COR-L47 (cell line): ENCODE measurements at regions not wholly inside any gene's neighbourhood (a gene's known extent, or its start where the extent isn't known, plus 50 kb on each side); places are given as distances from the start of the nearest gene placed in this dataset.
"Not testable (repeated sequence)": the region's sequence is repeated elsewhere in the genome, so short reads cannot be mapped to it uniquely, and the experiment has no call there.

ENCODE experiments used
- DNase-seq: peaks from one replicate; lab custom pipeline; 2025; lab: John Stamatoyannopoulos, UW

DNA sequence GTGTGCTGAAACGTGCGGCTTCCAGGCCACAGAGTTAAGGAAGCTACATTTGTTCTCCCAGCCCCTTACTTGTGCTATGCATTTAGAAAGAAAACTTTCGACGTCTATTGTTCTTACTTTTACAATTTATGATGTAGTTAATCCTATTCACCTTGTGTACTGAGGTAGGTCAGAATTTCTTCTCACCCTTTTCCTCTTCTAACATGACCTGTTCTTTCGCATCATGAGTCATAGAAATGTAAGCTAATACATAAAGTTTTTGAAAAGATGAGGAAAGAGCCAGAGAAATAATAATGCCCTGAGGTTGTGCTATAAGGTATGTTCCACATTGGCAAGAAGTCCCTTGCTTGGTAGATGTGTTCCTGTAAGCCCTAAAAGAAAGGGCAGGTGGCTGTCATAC lies 298.3 kb downstream of the TRIML1 start:
- DNase-seq, result no peak

- DNase-seq, result peak; percentile 76
Observed at GRCh38 chr4:188438391-188438824, 299.2 kb downstream of the TRIML1 start.

DNA sequence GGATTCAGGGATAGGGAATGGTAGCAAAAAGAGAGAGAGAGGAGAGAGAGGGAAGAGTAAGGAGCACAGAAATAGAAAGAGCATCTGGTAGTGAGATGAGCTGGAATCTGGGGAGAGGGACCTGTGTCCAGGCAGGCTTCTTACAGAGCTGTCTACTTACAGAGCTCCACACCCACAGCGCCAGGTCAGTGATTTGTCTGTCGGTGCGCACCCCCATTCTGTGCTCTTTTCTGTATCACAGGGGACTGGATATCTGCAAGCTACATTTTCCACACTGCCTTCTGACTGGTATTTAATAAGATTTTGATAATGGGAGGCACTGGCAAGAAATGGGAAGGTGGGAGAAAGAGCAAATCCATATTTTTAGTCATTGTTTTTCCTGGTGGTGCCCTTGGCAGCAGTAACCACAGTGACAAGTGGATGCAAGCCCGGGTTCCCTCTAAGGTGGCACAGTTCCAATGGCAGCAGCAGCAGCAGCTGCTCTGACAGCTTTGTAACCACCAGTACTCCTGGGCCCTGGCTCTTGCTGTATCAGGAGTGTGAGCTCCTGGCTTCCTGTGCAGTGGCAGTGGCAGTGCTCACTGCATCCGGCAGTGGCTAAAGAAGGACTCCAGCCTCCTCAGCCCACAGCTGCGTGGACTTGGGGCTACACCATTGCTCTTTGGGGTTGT lies 300.5 kb downstream of the TRIML1 start:
- peak; percentile 91 for DNase-seq

DNA sequence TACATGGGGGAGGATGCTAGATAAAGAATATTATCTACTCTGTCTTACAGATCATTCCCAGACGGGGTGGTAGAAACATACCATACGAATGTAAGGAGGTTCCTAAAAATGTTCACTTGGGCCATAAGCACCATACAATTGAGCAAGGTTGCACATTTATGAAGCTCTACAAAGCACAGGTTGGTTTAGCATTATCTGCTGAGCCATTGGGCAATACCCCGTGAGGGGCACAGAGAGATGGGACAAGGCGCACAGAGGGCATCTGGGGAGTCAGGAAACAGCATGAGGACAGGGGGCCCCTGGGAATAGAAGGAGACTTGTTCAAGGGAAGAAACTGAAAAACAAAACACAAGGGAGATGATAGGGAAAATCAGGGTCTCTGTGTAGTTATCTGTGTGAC lies 305.3 kb downstream of the TRIML1 start:
- DNase-seq, result no peak

GRCh38 chr4:188448996-188449395 lies 309.8 kb downstream of the TRIML1 start:
- not testable (repeated sequence) for DNase-seq

- no peak for DNase-seq
Observed at GRCh38 chr4:188450571-188450970, 311.3 kb downstream of the TRIML1 start.

GRCh38 chr4:188452097-188452496 lies 312.9 kb downstream of the TRIML1 start:
- DNase-seq, result no peak

GRCh38 chr4:188454575-188454974 lies 315.3 kb downstream of the TRIML1 start:
- no peak for DNase-seq

GRCh38 chr4:188455062-188455752 lies 316.0 kb downstream of the TRIML1 start:
- DNase-seq, result no peak

DNA sequence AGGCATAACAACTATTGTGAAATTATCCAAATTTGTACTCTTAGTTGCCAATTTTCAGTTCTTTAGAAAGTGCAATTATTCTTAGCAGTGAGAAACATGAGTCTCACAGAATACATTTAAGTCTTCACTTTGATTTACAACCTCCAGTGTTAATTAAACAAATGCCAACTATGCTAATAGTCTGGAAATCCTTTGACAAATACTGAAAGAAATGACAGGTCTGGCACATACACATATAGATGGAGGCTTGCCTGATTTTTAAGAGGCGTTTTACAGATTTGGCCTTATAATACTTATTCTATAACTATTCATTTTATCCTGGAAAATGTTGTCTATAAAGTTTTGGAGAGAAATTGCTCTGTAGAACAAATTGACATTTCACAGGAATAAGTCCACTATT lies 320.1 kb downstream of the TRIML1 start:
- DNase-seq, result peak; percentile 2

GRCh38 chr4:188463909-188464308 lies 324.7 kb downstream of the TRIML1 start:
- DNase-seq, result no peak

GRCh38 chr4:188466001-188466400 lies 326.8 kb downstream of the TRIML1 start:
- DNase-seq, result no peak

DNA sequence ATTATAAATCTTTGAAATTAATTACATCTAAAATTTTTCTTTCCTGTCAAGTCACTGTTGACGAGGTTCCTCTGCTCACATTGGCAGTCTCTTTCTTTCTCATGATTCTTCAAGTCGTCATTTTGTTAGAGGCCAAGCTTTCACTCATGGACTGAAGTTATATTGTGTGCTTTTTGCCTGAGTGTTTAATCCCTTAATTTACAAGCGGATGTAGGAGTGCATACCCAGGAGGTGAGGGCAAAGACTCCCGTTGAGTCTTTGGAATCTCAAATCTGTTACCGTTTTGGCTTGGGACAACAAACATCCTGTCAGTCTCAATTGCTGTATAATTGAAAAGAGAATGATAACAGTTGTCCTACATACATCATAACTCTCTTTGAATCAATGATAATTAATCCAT lies 345.0 kb downstream of the TRIML1 start:
- no peak for DNase-seq

DNA sequence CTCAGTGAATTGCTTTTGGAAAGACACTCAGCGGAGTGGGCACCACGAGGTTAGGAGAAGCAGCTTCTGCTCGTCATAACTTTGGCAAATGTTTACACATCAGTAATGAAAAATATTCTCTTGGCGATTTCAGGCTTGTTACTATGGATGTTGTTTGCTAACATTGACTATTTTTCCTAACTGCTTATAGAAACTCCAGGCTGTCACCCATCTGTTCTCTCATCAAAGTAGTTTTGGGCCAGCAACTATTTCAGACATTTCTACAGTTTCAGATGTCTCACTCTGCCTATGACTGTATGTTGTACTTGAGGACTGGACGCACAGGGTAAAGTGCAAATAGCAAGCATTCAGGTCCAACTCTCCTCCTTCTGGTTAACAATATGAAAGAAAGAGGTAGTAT lies 346.7 kb downstream of the TRIML1 start:
- no peak for DNase-seq

- DNase-seq, result no peak
Observed at GRCh38 chr4:188492886-188493285, 353.6 kb downstream of the TRIML1 start.

DNA sequence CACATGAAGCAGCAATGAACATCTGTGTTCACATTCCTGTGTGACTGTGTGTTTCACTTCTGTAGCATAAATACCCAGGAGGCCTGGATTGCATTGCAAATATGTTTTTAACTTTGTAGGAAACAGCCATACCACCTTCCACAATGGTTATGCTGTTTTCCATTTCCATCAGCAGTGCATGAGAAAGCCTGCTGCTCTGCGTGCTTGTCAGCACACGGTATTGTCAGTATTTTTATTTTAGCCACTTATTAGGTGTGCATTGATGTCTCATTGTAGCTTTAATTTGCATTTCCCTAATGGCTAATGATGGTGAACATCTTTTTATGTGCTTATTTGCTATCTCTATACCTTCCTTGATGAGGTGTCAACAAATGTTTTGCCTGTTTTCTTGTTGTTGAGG lies 355.9 kb downstream of the TRIML1 start:
- no peak for DNase-seq

DNA sequence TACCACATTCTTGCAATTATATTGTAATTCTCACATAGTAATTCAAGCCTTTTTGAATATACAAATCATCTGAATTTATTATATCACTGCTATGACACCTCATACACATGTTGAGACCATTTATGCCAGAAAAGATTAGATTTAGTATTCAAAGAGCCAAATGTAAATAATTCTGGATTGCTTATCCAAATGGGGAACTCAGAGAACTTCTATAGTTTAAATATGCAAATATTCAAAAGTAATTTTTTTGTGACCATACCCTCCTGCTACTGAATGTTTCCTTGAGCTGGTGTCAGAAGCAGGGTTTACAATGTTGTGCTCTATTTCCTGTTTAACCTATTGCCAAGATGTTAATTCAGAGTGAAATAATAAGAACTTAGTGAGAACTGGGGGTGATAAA lies 372.2 kb downstream of the TRIML1 start:
- no peak for DNase-seq

DNA sequence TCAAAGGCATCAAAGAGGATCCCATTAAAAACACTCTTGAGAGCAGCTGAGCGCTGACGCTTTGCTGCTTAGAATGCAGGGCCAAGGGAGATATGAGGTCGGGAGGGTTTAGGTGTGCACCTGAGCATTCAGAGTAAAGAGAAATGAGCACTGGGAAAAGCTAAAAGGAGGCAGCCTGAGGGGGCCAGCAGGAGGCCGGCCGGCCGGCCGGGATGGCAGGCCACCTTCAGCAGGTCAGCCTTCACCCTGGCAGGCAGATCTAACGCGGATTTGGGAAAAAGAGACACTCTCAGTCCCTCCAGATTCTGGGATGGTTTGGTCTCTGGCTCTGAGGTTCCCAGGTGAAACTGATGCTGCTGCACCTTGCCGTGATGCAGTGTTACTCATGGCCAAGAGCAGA lies 393.5 kb downstream of the TRIML1 start:
- no peak for DNase-seq

DNA sequence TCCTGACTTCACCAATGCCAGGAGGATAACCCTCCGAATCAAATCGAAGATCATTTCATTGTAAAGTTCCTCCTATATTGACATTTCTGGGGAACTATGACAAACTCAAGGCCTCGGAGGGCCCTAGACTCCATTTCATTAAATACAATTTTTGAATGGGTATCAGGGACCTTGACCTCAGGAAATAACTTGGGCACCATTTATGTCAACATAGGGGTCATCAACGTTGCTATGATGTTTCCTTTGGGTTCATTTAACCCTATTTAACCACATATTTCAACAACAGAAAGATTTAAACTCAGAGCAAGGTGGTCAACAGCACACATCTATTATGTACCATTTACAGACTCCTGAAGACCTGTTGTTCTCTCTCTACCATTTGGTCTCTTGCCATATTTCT lies 395.1 kb downstream of the TRIML1 start:
- no peak for DNase-seq

GRCh38 chr4:188534917-188535316 lies 395.7 kb downstream of the TRIML1 start:
- no peak for DNase-seq

DNA sequence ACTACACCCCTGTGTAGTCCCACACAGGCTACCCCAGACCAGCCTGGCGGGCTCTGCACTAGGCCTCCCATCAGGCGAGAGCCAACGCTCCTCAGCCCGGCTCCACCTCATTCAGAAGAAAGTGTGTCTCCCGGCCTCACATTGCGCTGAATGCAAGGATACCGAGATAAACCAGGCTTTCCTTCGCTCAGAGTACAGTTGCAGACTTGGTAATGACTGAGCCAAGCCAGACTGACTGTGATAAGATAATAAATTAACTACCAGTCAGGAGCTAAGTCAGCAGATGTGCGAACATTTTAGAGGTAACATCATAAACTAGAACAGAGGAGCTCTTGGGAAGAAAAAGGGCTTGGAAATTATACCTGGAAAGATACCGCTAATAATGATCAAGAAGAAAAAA lies 397.6 kb downstream of the TRIML1 start:
- no peak for DNase-seq

DNA sequence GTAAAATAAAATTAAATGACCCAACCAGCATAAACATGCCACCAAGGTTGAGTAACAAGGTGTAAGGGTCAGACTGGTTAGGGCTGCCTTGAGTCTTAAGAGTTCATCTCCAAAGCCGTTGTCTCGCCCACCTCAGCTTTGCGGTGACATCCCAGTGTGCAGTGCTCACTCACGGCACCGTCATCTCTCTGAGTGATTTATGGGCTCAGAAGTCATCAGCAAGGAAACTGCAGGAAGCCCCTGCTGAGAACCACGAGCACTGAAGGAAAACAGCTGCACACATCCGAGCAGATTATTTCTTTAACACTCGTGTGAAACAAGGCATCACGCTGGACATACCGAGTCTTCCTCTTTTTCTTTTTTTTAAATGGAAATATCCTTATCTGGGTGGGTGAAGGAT lies 411.1 kb downstream of the TRIML1 start:
- DNase-seq, result no peak

DNA sequence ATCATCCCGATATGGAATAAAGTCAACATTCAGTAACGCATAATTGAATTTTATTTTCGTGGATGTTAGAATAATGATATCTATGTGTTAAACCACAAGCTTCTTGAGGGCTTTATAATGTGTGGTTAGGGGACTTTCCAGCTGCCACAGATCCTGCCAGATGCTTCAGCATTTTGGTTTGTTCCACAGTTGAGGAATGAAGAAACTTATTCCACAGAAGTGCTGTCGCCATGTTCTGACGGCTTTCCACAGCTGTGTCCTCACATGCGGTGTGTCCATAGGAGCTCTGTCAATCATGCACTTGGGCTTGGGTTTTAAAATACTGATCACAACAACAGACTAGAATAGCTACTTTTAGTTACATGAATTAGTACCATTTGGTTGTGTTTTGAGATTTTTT lies 411.9 kb downstream of the TRIML1 start:
- no peak for DNase-seq

- no peak for DNase-seq
Observed at GRCh38 chr4:188552741-188553275, 413.6 kb downstream of the TRIML1 start.
